ENCODE measurements at regions not wholly inside any gene's neighbourhood (a gene's known extent, or its start where the extent isn't known, plus 50 kb on each side); places are given as distances from the start of the nearest gene placed in this dataset.

GRCh38 chr4:38610966-38611431 is 53.0 kb upstream of the KLF3 start (continued):
- TF ChIP-seq DPF2 (IDR thresholded peaks at IDR 0.05) (no peak), TAF1 (IDR thresholded peaks at IDR 0.05; ENCODE audit: control insufficient read depth, extremely low read depth, insufficient read depth, low read length, severe bottlenecking) (no peak), SRF (CRISPR knock-in tag; IDR thresholded peaks at IDR 0.05) (no peak), ZNF764 (CRISPR knock-in tag; IDR thresholded peaks at IDR 0.05; ENCODE audit: low read depth) (no peak), NCOA4 (IDR thresholded peaks at IDR 0.05; ENCODE audit: partially characterized antibody) (no peak)

GRCh38 chr4:38611676-38612075 is 52.3 kb upstream of the KLF3 start:
- Histone ChIP-seq H4K20me1 (replicated peaks; ENCODE audit: control insufficient read depth, insufficient read depth, low read length) (no peaks in the 10 kb centered on the region), H2AFZ (ENCODE audit: low read depth, low read length) (no peak overlapping the region), H3K79me2 (ENCODE audit: control insufficient read depth, insufficient read depth, low read length) (no peaks in the 10 kb centered on the region), H3K9me3 (replicated peaks; ENCODE audit: control insufficient read depth, insufficient read depth, low read depth, low read length) (no peaks in the 10 kb centered on the region), H3K27ac (ENCODE audit: extremely low read depth, low read depth, low read length) (no peak overlapping the region), H3K4me2 (ENCODE audit: insufficient read depth, low read length) (no peak overlapping the region), H3K4me1 (replicated peaks in 1 of 2; ENCODE audit: control insufficient read depth in 2 of 2, insufficient read depth in 2 of 2, low read length in 2 of 2) (peaks cover 6 to 14% of the 10 kb centered on the region in 2 experiments; a peak in 3 of 5 replicates), H3K4me3 (no peak overlapping the region), H3K27me3 (ENCODE audit: control insufficient read depth in 2 of 2, insufficient read depth in 2 of 2, low read length in 2 of 2) (no peaks in the 10 kb centered on the region), H3K36me3 (ENCODE audit: control insufficient read depth, insufficient read depth, low read length) (no peaks in the 10 kb centered on the region), H3K9ac (ENCODE audit: insufficient read depth in 1 of 2, low read depth in 2 of 2, low read length in 2 of 2) (no peak overlapping the region), H3K9me1 (ENCODE audit: control insufficient read depth, insufficient read depth, low read length) (no peaks in the 10 kb centered on the region)
- 84% methylated on average over 3 of the region's 3 CpGs for WGBS (ENCODE audit: insufficient coverage, low coverage, missing lambda C conversion rate)
- DNase-seq (ENCODE audit: extremely low read depth in 1 of 4, low spot score in 3 of 4) = no peak
- BruUV-seq (replicated peaks) = no TSS peak
- TF ChIP-seq ZBED1 (IDR thresholded peaks at IDR 0.05) (no peak), ARNT (IDR thresholded peaks at IDR 0.05) (no peak), CHCHD3 (CRISPR knock-in tag; IDR thresholded peaks at IDR 0.05) (no peak), PRDM10 (IDR thresholded peaks at IDR 0.05; ENCODE audit: partially characterized antibody) (no peak), TAF9B (IDR thresholded peaks at IDR 0.05; ENCODE audit: partially characterized antibody) (no peak), ARID4B (CRISPR knock-in tag; IDR thresholded peaks at IDR 0.05) (no peak)
- ChIA-PET CTCF (ENCODE audit: low intra/inter-chr PET ratio) (no interaction called here), POLR2A (no interaction called here)
- no peak for ATAC-seq
- no peak for FAIRE-seq
- intact Hi-C loops (cut with micrococcal nuclease) (no loop called here), in situ Hi-C loops (cut with MboI) (no loop called here)

All from K562 (cell line).